ENCODE measurements at regions not wholly inside any gene's neighbourhood (a gene's known extent, or its start where the extent isn't known, plus 50 kb on each side); places are given as distances from the start of the nearest gene placed in this dataset.
"Not testable (repeated sequence)": the region's sequence is repeated elsewhere in the genome, so short reads cannot be mapped to it uniquely, and the experiment has no call there.

GRCh38 chr1:191714845-191715244, 443.4 kb upstream of the RGS18 start:
- no peak for TF ChIP-seq POLR2AphosphoS5 (IDR thresholded peaks at IDR 0.05; ENCODE audit: insufficient read depth in 1 of 2, low read depth in 1 of 2)
- TF ChIP-seq CTCF (IDR thresholded peaks at IDR 0.05) = no peak
- no peak for TF ChIP-seq POLR2A (IDR thresholded peaks at IDR 0.05)
- no peak for DNase-seq (ENCODE audit: extremely low spot score in 2 of 2)
- Histone ChIP-seq H3K9me3 (no peaks in the 10 kb centered on the region), H3K4me1 (no peaks in the 10 kb centered on the region), H3K27ac (no peak overlapping the region), H3K27me3 (no peaks in the 10 kb centered on the region), H3K36me3 (no peaks in the 10 kb centered on the region), H3K4me3 (no peak overlapping the region)
- intact Hi-C loops (cut with DNase I) = no loop called here

- H3K27ac ChIP-seq = no peak overlapping the region
- H3K4me3 ChIP-seq = no peak overlapping the region
- no peak for DNase-seq (ENCODE audit: extremely low spot score in 2 of 2)
- H3K27me3 ChIP-seq = no peaks in the 10 kb centered on the region
- H3K36me3 ChIP-seq = no peaks in the 10 kb centered on the region
- no peaks in the 10 kb centered on the region for H3K4me1 ChIP-seq
- TF ChIP-seq POLR2AphosphoS5 (IDR thresholded peaks at IDR 0.05; ENCODE audit: insufficient read depth in 1 of 2, low read depth in 1 of 2) (no peak), CTCF (IDR thresholded peaks at IDR 0.05) (no peak), POLR2A (IDR thresholded peaks at IDR 0.05) (no peak)
- intact Hi-C loops (cut with DNase I) = loop anchor here (2.0 kb wide), 1 partner anchor 35 kb away; no protein-coding TSS in a partner anchor
- no peaks in the 10 kb centered on the region for H3K9me3 ChIP-seq
Observed at GRCh38 chr1:191729742-191730141, 428.5 kb upstream of the RGS18 start.

GRCh38 chr1:191731608-191732302, 426.5 kb upstream of the RGS18 start:
- intact Hi-C loops (cut with DNase I); DNase-seq (ENCODE audit: extremely low spot score in 2 of 2); H3K27ac ChIP-seq: not testable (repeated sequence)

GRCh38 chr1:191734321-191734720, 423.9 kb upstream of the RGS18 start:
- Histone ChIP-seq H3K27ac (no peak overlapping the region), H3K9me3 (no peaks in the 10 kb centered on the region), H3K27me3 (no peaks in the 10 kb centered on the region), H3K4me3 (no peak overlapping the region), H3K4me1 (no peaks in the 10 kb centered on the region), H3K36me3 (no peaks in the 10 kb centered on the region)
- intact Hi-C loops (cut with DNase I) = no loop called here
- DNase-seq (ENCODE audit: extremely low spot score in 2 of 2) = no peak
- TF ChIP-seq POLR2A (IDR thresholded peaks at IDR 0.05) = no peak
- no peak for TF ChIP-seq CTCF (IDR thresholded peaks at IDR 0.05)
- no peak for TF ChIP-seq POLR2AphosphoS5 (IDR thresholded peaks at IDR 0.05; ENCODE audit: insufficient read depth in 1 of 2, low read depth in 1 of 2)

More at GRCh38 chr1:191731608-191732302, 426.5 kb upstream of the RGS18 start:
- H3K4me1 ChIP-seq, H3K36me3 ChIP-seq, H3K4me3 ChIP-seq, H3K9me3 ChIP-seq, H3K27me3 ChIP-seq: not testable (repeated sequence)

- H3K9me3 ChIP-seq = no peaks in the 10 kb centered on the region
- no peaks in the 10 kb centered on the region for H3K36me3 ChIP-seq
- H3K4me1 ChIP-seq = no peaks in the 10 kb centered on the region
- intact Hi-C loops (cut with DNase I) = no loop called here
- no peaks in the 10 kb centered on the region for H3K27me3 ChIP-seq
- no peak overlapping the region for H3K27ac ChIP-seq
- DNase-seq (ENCODE audit: extremely low spot score in 2 of 2) = no peak
- H3K4me3 ChIP-seq = no peak overlapping the region
- no peak for TF ChIP-seq POLR2A (IDR thresholded peaks at IDR 0.05)
- TF ChIP-seq CTCF (IDR thresholded peaks at IDR 0.05) = no peak
- TF ChIP-seq POLR2AphosphoS5 (IDR thresholded peaks at IDR 0.05; ENCODE audit: insufficient read depth in 1 of 2, low read depth in 1 of 2) = no peak
Observed at GRCh38 chr1:191739544-191739943, 418.7 kb upstream of the RGS18 start.

All from vagina (tissue), 2 donors.